M059J (cell line): ENCODE measurements at regions not wholly inside any gene's neighbourhood (a gene's known extent, or its start where the extent isn't known, plus 50 kb on each side); places are given as distances from the start of the nearest gene placed in this dataset.
"Not testable (repeated sequence)": the region's sequence is repeated elsewhere in the genome, so short reads cannot be mapped to it uniquely, and the experiment has no call there.

Source experiments
- DNase-seq: peaks from one replicate; pipeline ENCODE4 v3.0.0-alpha.2; 2012; ENCODE audit warnings: low read depth

- peak; percentile 12 for DNase-seq
Observed at GRCh38 chr5:106827061-106827460, 843.7 kb downstream of the EFNA5 start.

DNA sequence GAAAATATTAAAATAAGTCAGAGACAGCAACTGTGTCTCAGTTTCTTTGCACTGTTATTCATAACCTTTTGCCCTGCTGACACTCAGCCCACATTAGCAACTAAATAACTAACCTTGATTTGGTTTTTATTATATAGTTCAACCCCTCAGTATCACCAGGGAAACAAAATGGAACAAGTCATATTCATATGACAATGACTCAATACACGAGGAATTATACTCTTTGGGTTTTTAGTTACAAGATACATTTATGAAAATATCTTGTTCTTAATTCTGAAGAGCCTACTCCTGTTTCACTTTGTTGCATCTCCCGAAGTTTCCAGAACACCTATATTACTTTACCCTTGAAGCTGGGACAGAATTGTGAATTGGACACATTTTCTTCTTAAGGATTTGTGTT lies 845.4 kb downstream of the EFNA5 start:
- no peak for DNase-seq

- no peak for DNase-seq
Observed at GRCh38 chr5:106822851-106823250, 847.9 kb downstream of the EFNA5 start.

DNA sequence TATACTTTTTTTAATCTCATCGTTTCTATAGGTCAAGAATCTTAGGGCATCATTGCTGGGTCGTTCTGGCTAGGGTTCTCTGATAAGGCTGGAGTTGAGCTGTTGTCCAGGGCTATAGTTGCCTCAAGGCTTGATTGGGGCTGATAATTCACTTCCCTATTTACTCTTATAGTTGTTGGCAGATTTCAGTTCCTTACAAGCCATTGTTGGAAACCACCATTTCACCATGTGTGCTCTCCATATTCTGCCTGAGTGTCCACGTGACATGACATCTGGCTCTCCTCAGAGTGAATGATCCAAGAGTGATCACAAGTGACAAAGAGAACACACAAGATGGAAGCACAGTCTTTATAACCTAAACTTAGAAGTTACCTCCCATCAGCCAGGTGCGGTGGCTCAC lies 852.2 kb downstream of the EFNA5 start:
- no peak for DNase-seq

DNA sequence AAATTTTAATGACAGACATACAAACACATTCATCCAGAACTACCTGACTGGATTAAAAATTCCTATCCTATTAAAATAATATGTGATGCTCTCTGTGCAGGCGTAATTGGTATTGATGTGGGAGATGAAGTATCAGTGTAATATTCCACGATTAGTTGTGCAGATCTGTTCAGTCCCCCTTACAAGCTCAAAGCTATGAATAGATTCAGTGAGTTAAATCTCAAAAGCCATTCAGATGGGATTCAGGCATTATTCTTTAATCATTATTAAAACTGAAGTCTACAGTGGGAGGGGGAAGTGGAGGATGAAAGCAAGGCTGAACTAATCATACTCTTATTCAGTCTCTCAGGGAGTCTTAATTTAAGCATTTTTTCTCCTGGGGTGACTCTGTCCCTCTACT lies 855.8 kb downstream of the EFNA5 start:
- DNase-seq, result no peak

DNA sequence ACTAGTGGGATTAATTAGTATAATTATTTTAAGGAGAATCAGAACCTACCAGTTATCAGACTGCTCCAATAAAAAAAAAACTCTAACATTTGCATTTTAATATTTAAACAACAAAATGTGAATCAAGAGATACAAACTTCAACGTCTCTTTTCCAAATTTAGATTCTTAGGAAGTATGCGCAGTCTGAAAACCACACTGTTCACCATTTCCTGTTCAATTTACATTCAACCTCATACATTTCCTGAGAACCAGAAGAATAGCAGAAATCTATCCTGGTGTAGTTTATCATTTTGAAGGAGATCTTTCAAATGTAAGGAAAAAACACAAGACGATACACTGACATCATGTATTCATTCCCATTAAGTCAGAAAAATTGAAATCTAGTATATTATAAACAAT lies 869.2 kb downstream of the EFNA5 start:
- no peak for DNase-seq

DNA sequence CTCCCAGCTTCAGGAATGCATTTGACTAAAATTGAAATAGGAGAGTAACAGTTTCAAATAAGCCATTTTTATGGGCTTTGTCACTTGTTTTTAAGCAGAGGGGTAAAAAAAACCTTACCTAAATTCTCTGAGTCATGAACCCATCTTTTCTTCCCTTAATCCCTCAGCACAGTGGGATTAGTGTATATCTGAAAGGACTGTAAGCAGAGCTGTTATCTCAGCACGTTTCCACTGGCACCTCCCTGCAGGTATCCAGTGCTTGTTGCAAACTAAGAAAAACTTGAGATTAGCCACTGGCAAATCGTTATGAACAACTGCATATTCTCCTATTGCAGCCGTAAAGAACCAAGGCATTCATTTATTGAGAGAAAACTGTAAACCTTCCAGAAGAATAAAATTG lies 872.7 kb downstream of the EFNA5 start:
- DNase-seq, result no peak

GRCh38 chr5:106796081-106796480 lies 874.7 kb downstream of the EFNA5 start:
- no peak for DNase-seq

GRCh38 chr5:106784846-106785245 lies 885.9 kb downstream of the EFNA5 start:
- no peak for DNase-seq

GRCh38 chr5:106780355-106780754 lies 890.4 kb downstream of the EFNA5 start:
- DNase-seq, result no peak

DNA sequence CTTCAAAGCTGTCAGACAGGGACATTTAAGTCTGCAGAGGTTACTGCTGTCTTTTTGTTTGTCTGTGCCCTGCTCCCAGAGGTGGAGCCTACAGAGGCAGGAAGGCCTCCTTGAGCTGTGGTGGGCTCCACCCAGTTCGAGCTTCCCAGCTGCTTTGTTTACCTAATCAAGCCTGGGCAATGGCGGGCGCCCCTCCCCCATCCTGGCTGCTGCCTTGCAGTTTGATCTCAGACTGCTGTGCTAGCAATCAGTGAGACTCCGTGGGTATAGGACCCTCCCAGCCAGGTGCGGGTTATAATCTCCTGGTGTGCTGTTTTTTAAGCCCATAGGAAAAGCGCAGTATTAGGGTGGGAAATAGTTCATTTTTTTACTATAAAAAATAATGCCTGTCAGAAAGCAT lies 894.2 kb downstream of the EFNA5 start:
- DNase-seq, result not testable (repeated sequence)

DNA sequence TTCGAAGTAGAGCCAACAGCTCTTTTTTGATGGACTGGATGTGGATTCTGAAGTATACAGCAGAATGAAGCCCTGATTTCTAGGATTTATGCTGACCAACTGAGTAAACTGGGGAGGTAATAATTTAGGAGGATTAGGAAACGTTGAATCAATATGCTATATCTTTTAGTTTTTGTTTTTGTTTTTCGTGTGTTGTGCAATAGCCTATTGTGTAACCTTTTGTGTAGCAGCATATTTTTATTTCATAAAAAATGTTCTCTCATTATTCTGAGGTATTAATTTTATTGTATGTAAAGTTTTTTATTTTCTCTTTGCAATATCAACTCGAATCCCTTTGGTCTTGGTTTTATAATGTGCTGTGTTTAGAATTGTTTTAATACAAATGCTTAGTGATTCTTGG lies 902.3 kb downstream of the EFNA5 start:
- no peak for DNase-seq

DNA sequence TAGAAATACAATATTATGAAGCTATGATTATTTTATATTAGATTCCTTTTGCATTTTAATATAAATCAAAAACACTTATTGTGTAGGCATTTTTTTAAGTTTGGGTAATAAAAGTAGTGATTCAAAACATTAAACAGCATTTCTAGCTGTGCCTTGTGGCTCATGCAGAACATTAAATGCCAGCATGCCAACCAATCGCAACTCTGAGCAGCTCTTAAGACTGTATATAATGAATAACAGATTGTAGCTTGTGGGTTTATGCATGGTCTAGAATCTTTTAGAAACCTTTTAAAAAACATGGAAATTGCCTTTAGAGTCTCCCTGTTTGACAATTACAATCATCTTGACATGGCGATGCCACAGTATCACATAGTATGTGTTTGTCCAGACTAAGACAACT lies 903.8 kb downstream of the EFNA5 start:
- DNase-seq, result no peak

DNA sequence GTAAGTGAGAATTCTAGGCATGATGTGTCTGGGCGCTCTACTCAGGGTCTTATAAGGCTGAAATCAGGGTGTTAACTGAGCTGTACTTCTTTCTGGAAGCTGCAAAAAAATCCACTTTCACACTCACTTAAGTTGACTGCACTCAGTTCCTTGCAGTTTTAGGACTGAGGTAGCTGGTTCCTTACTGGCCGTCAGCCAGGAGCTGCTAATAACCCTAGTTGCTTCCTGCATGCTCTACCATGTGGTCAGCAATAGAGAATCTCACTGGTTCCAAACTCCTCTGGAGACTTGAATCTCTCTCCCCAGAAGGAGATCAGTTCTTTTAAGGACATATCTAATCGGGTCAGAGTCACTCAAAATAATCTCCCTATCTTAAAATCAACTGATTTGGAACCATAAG lies 911.2 kb downstream of the EFNA5 start:
- DNase-seq, result peak; percentile 28

GRCh38 chr5:106759152-106759551 lies 911.6 kb downstream of the EFNA5 start:
- no peak for DNase-seq

DNA sequence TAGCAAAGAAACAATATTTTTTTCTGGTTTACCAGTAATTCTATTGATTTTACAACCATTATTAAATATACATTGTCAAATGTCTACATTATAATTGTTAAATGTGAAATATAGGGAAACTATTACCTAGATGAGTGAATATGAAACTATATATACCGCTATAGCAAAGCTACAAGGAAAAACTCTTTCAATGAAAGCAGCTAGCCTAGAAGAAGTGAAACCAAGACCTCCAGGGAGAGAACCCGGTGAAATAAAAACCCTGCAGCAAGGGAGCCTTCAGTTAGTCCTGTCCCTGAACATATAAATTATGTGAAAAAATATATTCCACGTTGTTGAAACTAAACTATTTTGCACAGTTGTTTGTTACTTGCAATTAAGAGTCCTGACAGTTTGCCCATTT lies 913.1 kb downstream of the EFNA5 start:
- DNase-seq, result no peak

DNA sequence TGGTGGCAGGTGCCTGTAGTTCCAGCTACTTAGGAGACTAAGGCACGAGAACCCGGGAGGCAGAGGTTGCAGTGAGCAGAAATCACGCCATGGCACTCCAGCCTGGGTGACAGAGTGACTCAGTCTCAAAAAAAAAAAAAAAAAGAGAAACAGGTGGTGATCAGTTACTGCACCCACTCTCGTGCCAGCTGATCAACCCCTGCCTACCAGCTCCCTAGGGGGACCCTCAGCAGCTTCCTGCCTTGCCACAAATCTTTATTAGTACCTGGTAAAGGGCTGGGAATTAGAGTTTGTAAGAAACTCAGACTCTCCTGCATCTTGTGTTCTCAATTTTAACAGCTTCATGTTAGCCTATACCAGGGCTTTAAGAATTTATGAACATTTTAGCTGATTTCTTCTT lies 914.9 kb downstream of the EFNA5 start:
- DNase-seq, result no peak

- DNase-seq, result no peak
Observed at GRCh38 chr5:106755066-106755465, 915.7 kb downstream of the EFNA5 start.

DNA sequence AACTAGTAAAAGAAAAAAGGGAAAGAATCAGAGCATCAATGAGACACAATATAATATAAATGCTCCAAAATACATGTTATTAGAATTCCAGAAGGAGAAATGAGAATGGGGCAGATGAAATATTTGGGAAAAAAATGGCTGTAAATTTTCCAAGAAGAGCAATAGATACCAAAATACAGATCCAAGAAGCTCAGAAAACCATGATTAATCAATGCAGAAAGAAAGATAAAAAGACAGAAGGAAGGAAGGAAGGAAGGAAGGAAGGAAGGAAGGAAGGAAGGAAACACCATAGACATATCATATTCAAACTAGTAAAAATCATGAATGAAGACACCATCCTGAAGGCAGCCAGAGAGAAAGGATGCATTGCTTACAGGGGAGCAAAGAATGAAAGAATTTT lies 920.9 kb downstream of the EFNA5 start:
- no peak for DNase-seq

GRCh38 chr5:106739127-106739526 lies 931.6 kb downstream of the EFNA5 start:
- DNase-seq, result no peak

- DNase-seq, result no peak
Observed at GRCh38 chr5:106737111-106737510, 933.6 kb downstream of the EFNA5 start.

- no peak for DNase-seq
Observed at GRCh38 chr5:106732624-106733023, 938.1 kb downstream of the EFNA5 start.

GRCh38 chr5:106730912-106731311 lies 939.8 kb downstream of the EFNA5 start:
- DNase-seq, result no peak

- DNase-seq, result no peak
Observed at GRCh38 chr5:106730506-106730905, 940.2 kb downstream of the EFNA5 start.

GRCh38 chr5:106728208-106728607 lies 942.5 kb downstream of the EFNA5 start:
- DNase-seq, result no peak
